Tibial nerve (tissue), 4 donors: ENCODE measurements at regions not wholly inside any gene's neighbourhood (a gene's known extent, or its start where the extent isn't known, plus 50 kb on each side); places are given as distances from the start of the nearest gene placed in this dataset.

Experiments
- DNase-seq, 2 donors: peaks; one replicate each; pipeline ENCODE4 v3.0.0-alpha.2; 2019; ENCODE audit warnings: low spot score in 2 of 2
- H3K27ac ChIP-seq, 4 donors: fragments of 200-600 bp; sonication (generic) in 3 of 4; one replicate each; pipeline ENCODE4 v1.5.1; 2017 to 2019; ENCODE audit warnings: mild to moderate bottlenecking in 1 of 4
- H3K27me3 ChIP-seq, 2 donors: fragments of 200-600 bp; sonication (generic) in 1 of 2; one replicate each; pipeline versions ENCODE4 v1.5.1 to v1.6.0; 2017 to 2019
- H3K36me3 ChIP-seq, 3 donors: fragments of 200-600 bp; sonication (generic); one replicate each; pipeline ENCODE4 v1.5.1; 2018 to 2019
- H3K4me1 ChIP-seq, 4 donors: fragments of 200-600 bp; sonication (generic) in 3 of 4; one replicate each; pipeline ENCODE4 v1.5.1; 2017 to 2019
- H3K4me3 ChIP-seq, 4 donors: fragments of 200-600 bp; sonication (generic) in 3 of 4; one replicate each; pipeline ENCODE4 v1.5.1; 2017 to 2019; ENCODE audit warnings: mild to moderate bottlenecking in 1 of 4, moderate library complexity in 1 of 4
- H3K9me3 ChIP-seq, 4 donors: fragments of 200-600 bp; sonication (generic) in 3 of 4; one replicate each; pipeline ENCODE4 v1.5.1; 2017 to 2019
- CTCF ChIP-seq, 5 experiments: fragments of 200-600 bp in 3 of 5; fragments of 450-650 bp in 2 of 5; sonication (generic) in 3 of 5; IDR thresholded peaks; one replicate each; pipeline ENCODE4 v1.5.1; 2016 to 2019; ENCODE audit warnings: antibody characterized with exemption in 5 of 5, mild to moderate bottlenecking in 3 of 5, moderate library complexity in 2 of 5
- EP300 ChIP-seq, 2 donors: sonication (generic); formaldehyde crosslinking; IDR thresholded peaks; one replicate each; pipeline ENCODE4 v1.6.1; 2017; ENCODE audit warnings: antibody characterized with exemption in 2 of 2, mild to moderate bottlenecking in 1 of 2
- POLR2A ChIP-seq, 2 donors: fragments of 450-650 bp; IDR thresholded peaks; one replicate each; pipeline ENCODE4 v1.6.1; 2017; ENCODE audit warnings: antibody characterized with exemption in 2 of 2, mild to moderate bottlenecking in 2 of 2, moderate library complexity in 2 of 2
- WGBS, 2 donors: methylation state at CpG; one replicate each; pipeline ENCODE4 v1.1.5; 2018; 5-methylcytosine and 5-hydroxymethylcytosine counted together

GRCh38 chr9:108681851-108682590 lies 173.8 kb downstream of the ACTL7B start:
- WGBS, 2 donors, result 76 to 78% methylated on average over 10 of the region's 10 CpGs
- Histone ChIP-seq H3K9me3 (peaks cover 0 to 7% (median 0%) of the 10 kb centered on the region in 4 donors), H3K27ac (no peak overlapping the region), H3K36me3 (no peaks in the 10 kb centered on the region), H3K4me1 (no peaks in the 10 kb centered on the region), H3K4me3 (no peak overlapping the region), H3K27me3 (no peaks in the 10 kb centered on the region)
- TF ChIP-seq POLR2A (IDR thresholded peaks at IDR 0.05) (no peak), CTCF (IDR thresholded peaks at IDR 0.05) (no peak), EP300 (IDR thresholded peaks at IDR 0.05) (no peak)
- no peak for DNase-seq

GRCh38 chr9:108680946-108681345 lies 174.8 kb downstream of the ACTL7B start:
- 89 to 96% methylated on average over 4 of the region's 4 CpGs for WGBS, 2 donors
- H3K4me1 ChIP-seq, result no peaks in the 10 kb centered on the region
- no peak overlapping the region for H3K27ac ChIP-seq
- no peak overlapping the region for H3K4me3 ChIP-seq
- no peaks in the 10 kb centered on the region for H3K9me3 ChIP-seq
- TF ChIP-seq EP300 (IDR thresholded peaks at IDR 0.05), result no peak
- no peak for TF ChIP-seq POLR2A (IDR thresholded peaks at IDR 0.05)
- TF ChIP-seq CTCF (IDR thresholded peaks at IDR 0.05), result no peak
- no peak for DNase-seq
- H3K36me3 ChIP-seq, result no peaks in the 10 kb centered on the region
- no peaks in the 10 kb centered on the region for H3K27me3 ChIP-seq

GRCh38 chr9:108677776-108678175 lies 178.0 kb downstream of the ACTL7B start:
- H3K27me3 ChIP-seq, result no peaks in the 10 kb centered on the region
- no peak overlapping the region for H3K27ac ChIP-seq
- H3K4me1 ChIP-seq, result no peaks in the 10 kb centered on the region
- no peak for DNase-seq
- H3K9me3 ChIP-seq, result no peaks in the 10 kb centered on the region
- no peaks in the 10 kb centered on the region for H3K36me3 ChIP-seq
- no peak overlapping the region for H3K4me3 ChIP-seq
- WGBS, 2 donors, result 91 to 92% methylated on average over 6 of the region's 6 CpGs
- TF ChIP-seq EP300 (IDR thresholded peaks at IDR 0.05) (no peak), CTCF (IDR thresholded peaks at IDR 0.05) (no peak), POLR2A (IDR thresholded peaks at IDR 0.05) (no peak)

GRCh38 chr9:108676355-108676754 lies 179.4 kb downstream of the ACTL7B start:
- WGBS, 2 donors, result 74 to 83% methylated on average over 4 of the region's 4 CpGs
- no peak overlapping the region for H3K4me3 ChIP-seq
- H3K36me3 ChIP-seq, result no peaks in the 10 kb centered on the region
- H3K4me1 ChIP-seq, result no peaks in the 10 kb centered on the region
- H3K9me3 ChIP-seq, result no peaks in the 10 kb centered on the region
- H3K27me3 ChIP-seq, result no peaks in the 10 kb centered on the region
- DNase-seq, result no peak
- TF ChIP-seq CTCF (IDR thresholded peaks at IDR 0.05), result no peak
- TF ChIP-seq POLR2A (IDR thresholded peaks at IDR 0.05), result no peak
- TF ChIP-seq EP300 (IDR thresholded peaks at IDR 0.05), result no peak
- no peak overlapping the region for H3K27ac ChIP-seq

- no peak for DNase-seq
- 76 to 91% methylated on average over 2 of the region's 2 CpGs for WGBS, 2 donors
- no peaks in the 10 kb centered on the region for H3K4me1 ChIP-seq
Measured at GRCh38 chr9:108675708-108676107, 180.1 kb downstream of the ACTL7B start.

More at GRCh38 chr9:108675708-108676107, 180.1 kb downstream of the ACTL7B start:
- H3K9me3 ChIP-seq, result no peaks in the 10 kb centered on the region
- no peaks in the 10 kb centered on the region for H3K36me3 ChIP-seq
- H3K4me3 ChIP-seq, result no peak overlapping the region
- no peak for TF ChIP-seq POLR2A (IDR thresholded peaks at IDR 0.05)
- TF ChIP-seq CTCF (IDR thresholded peaks at IDR 0.05), result no peak
- no peak for TF ChIP-seq EP300 (IDR thresholded peaks at IDR 0.05)
- no peak overlapping the region for H3K27ac ChIP-seq
- no peaks in the 10 kb centered on the region for H3K27me3 ChIP-seq
